ENCODE measurements at regions not wholly inside any gene's neighbourhood (a gene's known extent, or its start where the extent isn't known, plus 50 kb on each side); places are given as distances from the start of the nearest gene placed in this dataset.

- no peaks in the 10 kb centered on the region for H3K9me3 ChIP-seq (ENCODE audit: control extremely low read depth in 1 of 3, control insufficient read depth in 2 of 3, insufficient read depth in 1 of 3, low read length in 2 of 3)
- H3K27me3 Mint-ChIP-seq, result no peaks in the 10 kb centered on the region
- intact Hi-C loops (cut with micrococcal nuclease), result no loop called here
- WGBS (ENCODE audit: insufficient coverage), result 70% methylated on average over 3 of the region's 4 CpGs
- no peaks in the 10 kb centered on the region for H3K36me3 ChIP-seq (replicated peaks in 1 of 2; ENCODE audit: control extremely low read depth in 1 of 2, control insufficient read depth in 1 of 2, extremely low read depth in 1 of 2, insufficient read depth in 2 of 2, low read length in 1 of 2)
- peaks cover 3% of the 10 kb centered on the region for H3K9me3 Mint-ChIP-seq (ENCODE audit: insufficient read depth)
- no peak overlapping the region for H3K4me3 ChIP-seq (ENCODE audit: control extremely low read depth in 1 of 5, extremely low read depth in 1 of 5, insufficient read depth in 1 of 5, low read depth in 2 of 5, low read length in 4 of 5)
- DNase-seq (no peak), ATAC-seq (ENCODE audit: low read depth) (no peak)
- no peak overlapping the region for H3K27ac Mint-ChIP-seq
- no peaks in the 10 kb centered on the region for H3K4me1 Mint-ChIP-seq
- no peak overlapping the region for H3K4me3 Mint-ChIP-seq
- H3K27ac ChIP-seq (ENCODE audit: low read length in 2 of 2), result no peak overlapping the region
- no peak overlapping the region for H2AFZ ChIP-seq (ENCODE audit: insufficient read depth, low read depth, low read length, poor library complexity, severe bottlenecking)
- no peaks in the 10 kb centered on the region for H3K4me1 ChIP-seq (ENCODE audit: control insufficient read depth in 2 of 2, insufficient read depth in 2 of 2, low read length in 2 of 2)
- POLR2A ChIA-PET, result no interaction called here
- CTCF ChIA-PET, result no interaction called here
- H3K9ac ChIP-seq (ENCODE audit: low read length), result no peak overlapping the region
- no peaks in the 10 kb centered on the region for H4K20me1 ChIP-seq (ENCODE audit: control insufficient read depth, insufficient read depth, low read length, poor library complexity, severe bottlenecking)
- H3K27me3 ChIP-seq (replicated peaks in 1 of 4; ENCODE audit: control extremely low read depth in 1 of 4, control insufficient read depth in 3 of 4, insufficient read depth in 4 of 4, low read length in 3 of 4), result no peaks in the 10 kb centered on the region
- H3K4me2 ChIP-seq (replicated peaks; ENCODE audit: low read depth, low read length, poor library complexity, severe bottlenecking), result no peak overlapping the region
- TF ChIP-seq EZH2 (IDR thresholded peaks at IDR 0.05; ENCODE audit: borderline replicate concordance, insufficient read depth, low read depth, low read length, poor library complexity, severe bottlenecking) (no peak), CTCF (IDR thresholded peaks at IDR 0.05) (no peak)
- H3K79me2 ChIP-seq (ENCODE audit: control insufficient read depth, insufficient read depth, low read length), result no peaks in the 10 kb centered on the region
These were observed 404.9 kb downstream of the SQOR start for GRCh38 chr15:46039703-46040102.

- no peak overlapping the region for H3K4me3 ChIP-seq (ENCODE audit: control extremely low read depth in 1 of 5, extremely low read depth in 1 of 5, insufficient read depth in 1 of 5, low read depth in 2 of 5, low read length in 4 of 5)
- no peak overlapping the region for H3K27ac ChIP-seq (ENCODE audit: low read length in 2 of 2)
- H3K4me2 ChIP-seq (replicated peaks; ENCODE audit: low read depth, low read length, poor library complexity, severe bottlenecking), result no peak overlapping the region
- H3K9me3 ChIP-seq (ENCODE audit: control extremely low read depth in 1 of 3, control insufficient read depth in 2 of 3, insufficient read depth in 1 of 3, low read length in 2 of 3), result no peaks in the 10 kb centered on the region
- H4K20me1 ChIP-seq (ENCODE audit: control insufficient read depth, insufficient read depth, low read length, poor library complexity, severe bottlenecking), result no peaks in the 10 kb centered on the region
- CTCF ChIA-PET, result no interaction called here
- no peak for TF ChIP-seq EZH2 (IDR thresholded peaks at IDR 0.05; ENCODE audit: borderline replicate concordance, insufficient read depth, low read depth, low read length, poor library complexity, severe bottlenecking)
- TF ChIP-seq CTCF (IDR thresholded peaks at IDR 0.05), result no peak
- Mint-ChIP-seq H3K4me3 (no peak overlapping the region), H3K27me3 (no peaks in the 10 kb centered on the region), H3K27ac (no peak overlapping the region), H3K9me3 (ENCODE audit: insufficient read depth) (peaks cover 7% of the 10 kb centered on the region), H3K4me1 (no peaks in the 10 kb centered on the region)
- DNase-seq (no peak), ATAC-seq (ENCODE audit: low read depth) (no peak)
- intact Hi-C loops (cut with micrococcal nuclease), result no loop called here
- 88% methylated on average over 2 of the region's 5 CpGs for WGBS (ENCODE audit: insufficient coverage)
- H3K9ac ChIP-seq (ENCODE audit: low read length), result no peak overlapping the region
- no peaks in the 10 kb centered on the region for H3K36me3 ChIP-seq (replicated peaks in 1 of 2; ENCODE audit: control extremely low read depth in 1 of 2, control insufficient read depth in 1 of 2, extremely low read depth in 1 of 2, insufficient read depth in 2 of 2, low read length in 1 of 2)
- H2AFZ ChIP-seq (ENCODE audit: insufficient read depth, low read depth, low read length, poor library complexity, severe bottlenecking), result no peak overlapping the region
- POLR2A ChIA-PET, result no interaction called here
- no peaks in the 10 kb centered on the region for H3K4me1 ChIP-seq (ENCODE audit: control insufficient read depth in 2 of 2, insufficient read depth in 2 of 2, low read length in 2 of 2)
- no peaks in the 10 kb centered on the region for H3K79me2 ChIP-seq (ENCODE audit: control insufficient read depth, insufficient read depth, low read length)
- H3K27me3 ChIP-seq (replicated peaks in 1 of 4; ENCODE audit: control extremely low read depth in 1 of 4, control insufficient read depth in 3 of 4, insufficient read depth in 4 of 4, low read length in 3 of 4), result no peaks in the 10 kb centered on the region
These were observed 407.1 kb downstream of the SQOR start for GRCh38 chr15:46041905-46042304.

Measured in B cell (primary cell).